NCI-H2107 (cell line): ENCODE measurements at regions not wholly inside any gene's neighbourhood (a gene's known extent, or its start where the extent isn't known, plus 50 kb on each side); places are given as distances from the start of the nearest gene placed in this dataset.

ENCODE experiments used
- DNase-seq: peaks from one replicate; lab custom pipeline; 2025; lab: John Stamatoyannopoulos, UW

GRCh38 chr12:124428792-124429281 is 133.9 kb downstream of the RFLNA start:
- DNase-seq = no peak

- DNase-seq = no peak
Measured at GRCh38 chr12:124428136-124428791, 133.4 kb downstream of the RFLNA start.

- DNase-seq = no peak
Measured at GRCh38 chr12:124426594-124427555, 132.0 kb downstream of the RFLNA start.

GRCh38 chr12:124425667-124426066 is 130.8 kb downstream of the RFLNA start:
- no peak for DNase-seq

- DNase-seq = no peak
Measured at GRCh38 chr12:124424516-124424905, 129.6 kb downstream of the RFLNA start.

- no peak for DNase-seq
Measured at GRCh38 chr12:124423761-124424515, 129.0 kb downstream of the RFLNA start.

- peak; percentile 56 for DNase-seq
Measured at GRCh38 chr12:124422570-124423523, 128.0 kb downstream of the RFLNA start.

GRCh38 chr12:124422142-124422569 is 127.3 kb downstream of the RFLNA start:
- peak; percentile 83 for DNase-seq

- DNase-seq = no peak
Measured at GRCh38 chr12:124420996-124421674, 126.2 kb downstream of the RFLNA start.

- no peak for DNase-seq
Measured at GRCh38 chr12:124420041-124420995, 125.4 kb downstream of the RFLNA start.

- no peak for DNase-seq
Measured at GRCh38 chr12:124419292-124420040, 124.6 kb downstream of the RFLNA start.

- no peak for DNase-seq
Measured at GRCh38 chr12:124418791-124419190, 123.9 kb downstream of the RFLNA start.

- no peak for DNase-seq
Measured at GRCh38 chr12:124418156-124418555, 123.3 kb downstream of the RFLNA start.

GRCh38 chr12:124416516-124417395 is 121.9 kb downstream of the RFLNA start:
- no peak for DNase-seq

GRCh38 chr12:124415064-124415463 is 120.2 kb downstream of the RFLNA start:
- no peak for DNase-seq

- DNase-seq = no peak
Measured at GRCh38 chr12:124413915-124414314, 119.0 kb downstream of the RFLNA start.

- no peak for DNase-seq
Measured at GRCh38 chr12:124413401-124413800, 118.5 kb downstream of the RFLNA start.

- no peak for DNase-seq
Measured at GRCh38 chr12:124412646-124413015, 117.7 kb downstream of the RFLNA start.
